ENCODE measurements at regions not wholly inside any gene's neighbourhood (a gene's known extent, or its start where the extent isn't known, plus 50 kb on each side); places are given as distances from the start of the nearest gene placed in this dataset.

DNA sequence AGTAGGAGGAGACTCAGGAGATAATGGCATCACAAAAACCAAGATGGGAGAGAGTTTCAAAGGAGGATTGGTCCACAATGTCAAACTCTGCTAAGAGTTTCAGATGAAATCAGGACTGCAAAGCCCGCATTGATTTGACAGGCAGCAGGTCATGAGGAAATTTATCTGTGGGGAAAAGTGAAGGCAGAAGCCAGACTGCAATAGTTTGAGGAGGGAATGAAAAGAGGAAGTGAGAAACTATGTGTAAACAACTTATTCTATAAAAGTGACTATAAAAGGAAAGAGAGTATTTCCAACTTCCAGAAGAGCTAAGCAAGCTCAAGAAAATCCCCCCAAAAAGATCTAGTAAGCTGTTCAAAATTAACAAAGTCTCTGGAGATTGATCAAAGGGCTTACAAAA is 66.3 kb upstream of the DGKK start:
- Histone ChIP-seq H3K9me3 (ENCODE audit: control extremely low read depth in 1 of 5, control insufficient read depth in 4 of 5, insufficient read depth in 2 of 5, low read depth in 1 of 5, low read length in 4 of 5) (peaks cover 0 to 5% (median 0%) of the 10 kb centered on the region in 5 experiments), H3K27ac (ENCODE audit: insufficient read depth in 1 of 2, low read depth in 1 of 2, low read length in 2 of 2, poor library complexity in 1 of 2, severe bottlenecking in 2 of 2) (no peak overlapping the region), H3K4me3 (ENCODE audit: control insufficient read depth in 1 of 7, extremely low read depth in 1 of 7, insufficient read depth in 4 of 7, low read depth in 2 of 7, low read length in 6 of 7) (no peak overlapping the region), H3K27me3 (replicated peaks in 2 of 5; ENCODE audit: control insufficient read depth in 4 of 5, insufficient read depth in 5 of 5, low read length in 4 of 5) (peaks cover 0 to 2% (median 0%) of the 10 kb centered on the region in 5 experiments), H3K36me3 (ENCODE audit: control insufficient read depth in 4 of 4, insufficient read depth in 4 of 4, low read length in 3 of 4) (no peaks in the 10 kb centered on the region), H3K4me1 (ENCODE audit: control extremely low read depth in 1 of 4, control insufficient read depth in 4 of 4, insufficient read depth in 4 of 4, low read length in 3 of 4) (no peaks in the 10 kb centered on the region)
- DNase-seq = peak in 2 of 3 donors; percentile 3 to 4
- 14% methylated on average over 1 of the region's 1 CpG for WGBS (ENCODE audit: insufficient coverage)
- ChIA-PET POLR2A (no interaction called here), CTCF (no interaction called here)
